Fibroblast of villous mesenchyme (primary cell): ENCODE measurements at regions not wholly inside any gene's neighbourhood (a gene's known extent, or its start where the extent isn't known, plus 50 kb on each side); places are given as distances from the start of the nearest gene placed in this dataset.
"Not testable (repeated sequence)": the region's sequence is repeated elsewhere in the genome, so short reads cannot be mapped to it uniquely, and the experiment has no call there.

ENCODE experiments used
- DNase-seq: peaks from one replicate; pipeline ENCODE4 v3.0.0-alpha.2; 2010; ENCODE audit warnings: low read depth
- H3K4me3 ChIP-seq: 2 replicates; pipeline ENCODE4 v1.5.1; 2011; ENCODE audit warnings: low read depth, mild to moderate bottlenecking, low read length
- TF ChIP-seq, protein P1 (sequence below): IDR thresholded peaks from 2 replicates; pipeline ENCODE4 v1.5.1; 2012; ENCODE audit warnings: low read depth, mild to moderate bottlenecking, low read length; ENCODE audit not compliant: insufficient read depth

DNA sequence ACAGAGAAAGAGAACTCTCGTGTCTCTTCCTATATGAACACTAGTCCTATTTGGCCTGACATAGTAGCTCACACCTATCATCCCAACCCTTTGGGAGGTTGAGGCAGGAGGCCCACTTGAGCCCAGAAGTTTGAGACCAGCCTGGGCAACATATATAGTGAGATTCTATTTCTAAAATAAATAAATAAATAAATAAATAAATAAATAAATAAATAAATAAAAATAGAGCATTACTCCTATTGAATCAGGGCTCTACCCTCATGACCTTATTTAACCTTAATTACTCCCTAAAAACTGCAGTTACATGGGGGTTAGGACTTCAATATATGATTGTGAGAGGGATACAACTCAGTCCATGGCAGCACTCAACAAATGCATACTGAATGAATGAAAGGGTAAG, 61.2 kb upstream of the GSC start:
- TF ChIP-seq, protein P1, sequence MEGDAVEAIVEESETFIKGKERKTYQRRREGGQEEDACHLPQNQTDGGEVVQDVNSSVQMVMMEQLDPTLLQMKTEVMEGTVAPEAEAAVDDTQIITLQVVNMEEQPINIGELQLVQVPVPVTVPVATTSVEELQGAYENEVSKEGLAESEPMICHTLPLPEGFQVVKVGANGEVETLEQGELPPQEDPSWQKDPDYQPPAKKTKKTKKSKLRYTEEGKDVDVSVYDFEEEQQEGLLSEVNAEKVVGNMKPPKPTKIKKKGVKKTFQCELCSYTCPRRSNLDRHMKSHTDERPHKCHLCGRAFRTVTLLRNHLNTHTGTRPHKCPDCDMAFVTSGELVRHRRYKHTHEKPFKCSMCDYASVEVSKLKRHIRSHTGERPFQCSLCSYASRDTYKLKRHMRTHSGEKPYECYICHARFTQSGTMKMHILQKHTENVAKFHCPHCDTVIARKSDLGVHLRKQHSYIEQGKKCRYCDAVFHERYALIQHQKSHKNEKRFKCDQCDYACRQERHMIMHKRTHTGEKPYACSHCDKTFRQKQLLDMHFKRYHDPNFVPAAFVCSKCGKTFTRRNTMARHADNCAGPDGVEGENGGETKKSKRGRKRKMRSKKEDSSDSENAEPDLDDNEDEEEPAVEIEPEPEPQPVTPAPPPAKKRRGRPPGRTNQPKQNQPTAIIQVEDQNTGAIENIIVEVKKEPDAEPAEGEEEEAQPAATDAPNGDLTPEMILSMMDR = no peak
- no peak for DNase-seq
- no peak overlapping the region for H3K4me3 ChIP-seq

DNA sequence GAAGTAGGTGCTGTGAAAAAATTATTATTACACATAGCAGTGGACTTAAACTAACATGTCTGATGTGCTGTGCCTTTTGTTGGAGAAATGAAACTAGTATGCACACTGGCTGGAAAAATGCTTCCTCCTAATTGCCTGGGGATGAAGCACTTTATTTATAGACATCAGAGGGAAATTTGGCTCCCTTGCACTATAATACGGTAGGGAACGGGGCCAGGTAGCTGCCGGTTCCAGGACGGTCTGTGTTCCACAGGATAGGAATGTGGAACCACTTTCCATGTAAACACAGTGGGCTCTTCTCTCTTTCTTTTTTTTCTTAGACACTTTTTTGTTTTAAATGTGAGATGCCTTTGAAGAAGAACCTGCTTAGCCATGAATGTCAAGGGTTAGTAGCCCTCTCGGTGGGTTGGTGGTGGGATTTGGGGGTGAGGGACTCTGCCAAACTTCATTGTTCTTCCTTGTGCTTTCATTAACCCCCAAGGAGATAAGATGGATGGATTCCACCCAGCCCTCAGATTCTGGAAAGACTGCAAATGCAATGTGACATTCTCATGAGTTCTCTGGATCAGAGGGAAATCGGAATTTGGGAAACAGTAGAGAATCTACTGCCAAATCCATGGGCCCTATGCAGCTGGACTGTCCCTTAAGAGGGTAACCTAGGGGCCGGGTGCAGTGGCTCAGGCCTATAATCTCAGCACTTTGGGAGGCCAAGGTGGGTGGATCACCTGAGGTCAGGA, 58.0 kb upstream of the GSC start:
- no peak overlapping the region for H3K4me3 ChIP-seq
- TF ChIP-seq, protein P1 = no peak
- DNase-seq = no peak

DNA sequence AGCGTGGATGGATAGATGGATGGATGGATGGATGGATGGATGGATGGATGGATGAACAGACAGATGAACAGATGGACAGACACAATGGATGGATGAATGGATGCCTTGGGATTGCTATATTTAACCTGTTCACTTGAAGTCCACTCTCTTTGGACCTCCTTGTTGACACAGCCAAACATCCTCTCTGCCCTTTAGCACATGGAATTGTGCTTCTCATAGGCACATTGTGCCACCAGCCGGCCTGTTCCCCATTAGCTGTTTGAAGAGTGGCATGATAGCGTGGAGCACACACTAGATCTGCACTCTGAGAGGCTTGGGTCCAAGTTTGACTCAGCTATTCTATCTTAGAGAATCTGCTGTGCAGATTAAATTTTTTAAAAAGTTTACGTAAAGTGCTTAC, 56.9 kb upstream of the GSC start:
- H3K4me3 ChIP-seq = no peak overlapping the region
- TF ChIP-seq, protein P1 = no peak
- no peak for DNase-seq

DNA sequence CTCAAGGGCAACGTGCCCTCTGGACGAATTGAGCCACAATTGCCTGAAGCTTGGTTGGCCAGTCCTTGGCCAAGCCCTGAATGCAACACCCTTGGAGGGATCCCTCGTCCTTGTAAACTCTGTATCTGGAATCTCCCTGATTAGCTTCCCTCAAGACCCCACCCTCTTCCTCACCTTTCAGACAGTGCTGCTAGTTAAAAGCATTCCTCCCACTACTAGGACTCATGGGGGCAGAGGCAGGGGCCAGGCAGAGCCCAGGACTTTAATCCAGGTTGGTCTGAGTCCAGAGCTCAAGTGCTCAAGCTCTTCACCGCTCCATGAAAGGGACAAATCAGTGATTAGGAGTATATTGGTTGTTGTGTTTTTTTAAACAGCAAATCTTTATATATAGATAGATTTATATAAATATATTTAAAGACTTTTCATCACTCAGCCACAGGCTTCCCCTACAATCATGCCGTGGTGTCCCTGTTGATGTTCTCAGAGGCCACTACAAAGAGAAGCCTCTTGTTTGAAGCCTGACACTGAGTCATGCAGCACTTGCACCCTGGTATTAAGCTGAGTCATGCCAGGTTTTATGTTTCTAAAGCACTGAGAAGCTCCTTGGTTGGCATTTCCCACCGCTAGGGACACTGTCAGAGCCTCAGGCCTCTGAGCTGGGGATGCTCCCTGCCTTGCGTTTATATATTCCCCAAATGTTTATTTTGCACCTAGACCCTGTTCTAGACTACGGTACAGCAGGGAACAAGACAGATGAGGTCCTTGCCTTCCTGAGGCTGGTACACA, 53.8 kb upstream of the GSC start:
- DNase-seq = no peak
- TF ChIP-seq, protein P1 = no peak
- no peak overlapping the region for H3K4me3 ChIP-seq

DNA sequence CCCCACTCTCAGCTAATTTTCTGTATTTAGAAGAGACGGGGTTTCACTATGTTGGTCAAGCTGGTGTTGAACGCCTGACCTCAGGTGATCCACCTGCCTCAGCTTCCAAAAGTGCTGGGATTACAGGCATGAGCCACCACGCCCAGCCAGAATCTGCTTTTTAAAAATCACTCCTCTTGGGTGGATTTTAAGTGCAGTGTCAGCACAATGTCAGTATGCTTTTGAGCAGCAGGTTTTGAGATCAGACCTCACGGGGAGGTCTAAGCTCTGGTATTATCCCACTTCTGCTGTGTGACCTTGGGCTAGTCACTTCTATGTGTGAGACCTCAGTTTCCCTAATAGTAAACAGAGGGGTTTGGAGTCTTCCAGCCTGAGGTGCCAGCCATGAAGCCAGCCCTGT, 51.8 kb upstream of the GSC start:
- no peak overlapping the region for H3K4me3 ChIP-seq
- DNase-seq = no peak
- TF ChIP-seq, protein P1 = no peak

DNA sequence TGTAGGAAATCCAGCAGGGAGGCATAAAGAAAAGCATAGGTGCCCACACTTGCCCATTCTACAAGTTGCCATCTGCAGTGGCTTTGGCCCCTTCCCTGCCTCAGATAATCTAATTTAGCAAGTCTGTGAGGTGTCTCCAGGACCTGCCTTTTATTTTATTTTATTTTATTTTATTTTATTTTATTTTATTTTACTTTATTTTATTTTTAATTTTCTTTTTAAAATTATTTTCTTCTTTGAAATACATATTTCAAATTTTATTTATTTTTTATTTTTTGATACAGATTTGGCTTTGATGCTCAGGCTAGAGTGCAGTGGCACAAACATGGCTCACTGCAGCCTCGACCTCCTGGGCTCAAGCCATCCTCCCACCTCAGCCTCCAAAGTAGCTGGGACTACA, 51.0 kb upstream of the GSC start:
- not testable (repeated sequence) for DNase-seq, H3K4me3 ChIP-seq
